GM18867 (cell line): ENCODE measurements at regions not wholly inside any gene's neighbourhood (a gene's known extent, or its start where the extent isn't known, plus 50 kb on each side); places are given as distances from the start of the nearest gene placed in this dataset.

Experiments
- ATAC-seq: cut with Tn5 transposase; IDR thresholded peaks from one replicate; pipeline ENCODE4 v1.9.1; 2021; ENCODE audit warnings: mild to moderate bottlenecking, moderate library complexity; ENCODE audit not compliant: unreplicated experiment

GRCh38 chr3:67897351-67898336 lies 243.2 kb upstream of the SUCLG2 start:
- ATAC-seq = no peak

GRCh38 chr3:67896130-67896529 lies 241.7 kb upstream of the SUCLG2 start:
- ATAC-seq = no peak

- no peak for ATAC-seq
Measured at GRCh38 chr3:67894510-67894909, 240.1 kb upstream of the SUCLG2 start.

GRCh38 chr3:67884345-67884744 lies 229.9 kb upstream of the SUCLG2 start:
- no peak for ATAC-seq

- ATAC-seq = no peak
Measured at GRCh38 chr3:67883766-67884165, 229.4 kb upstream of the SUCLG2 start.

- ATAC-seq = no peak
Measured at GRCh38 chr3:67882981-67883380, 228.6 kb upstream of the SUCLG2 start.

- no peak for ATAC-seq
Measured at GRCh38 chr3:67876261-67876660, 221.8 kb upstream of the SUCLG2 start.

- no peak for ATAC-seq
Measured at GRCh38 chr3:67875858-67876257, 221.4 kb upstream of the SUCLG2 start.

GRCh38 chr3:67875338-67875737 lies 220.9 kb upstream of the SUCLG2 start:
- ATAC-seq = no peak

GRCh38 chr3:67870477-67870876 lies 216.1 kb upstream of the SUCLG2 start:
- no peak for ATAC-seq

GRCh38 chr3:67866571-67866970 lies 212.2 kb upstream of the SUCLG2 start:
- ATAC-seq = no peak

- ATAC-seq = no peak
Measured at GRCh38 chr3:67864587-67865183, 210.3 kb upstream of the SUCLG2 start.

- no peak for ATAC-seq
Measured at GRCh38 chr3:67863869-67864268, 209.5 kb upstream of the SUCLG2 start.

GRCh38 chr3:67860429-67860828 lies 206.0 kb upstream of the SUCLG2 start:
- ATAC-seq = no peak

GRCh38 chr3:67858492-67858891 lies 204.1 kb upstream of the SUCLG2 start:
- ATAC-seq = no peak

GRCh38 chr3:67856718-67857117 lies 202.3 kb upstream of the SUCLG2 start:
- no peak for ATAC-seq

- ATAC-seq = no peak
Measured at GRCh38 chr3:67854663-67855062, 200.3 kb upstream of the SUCLG2 start.

- no peak for ATAC-seq
Measured at GRCh38 chr3:67853520-67853919, 199.1 kb upstream of the SUCLG2 start.

- ATAC-seq = no peak
Measured at GRCh38 chr3:67848299-67848698, 193.9 kb upstream of the SUCLG2 start.

GRCh38 chr3:67846166-67846565 lies 191.8 kb upstream of the SUCLG2 start:
- no peak for ATAC-seq

GRCh38 chr3:67832817-67833216 lies 178.4 kb upstream of the SUCLG2 start:
- no peak for ATAC-seq

- no peak for ATAC-seq
Measured at GRCh38 chr3:67831262-67831661, 176.8 kb upstream of the SUCLG2 start.
